ENCODE measurements at regions not wholly inside any gene's neighbourhood (a gene's known extent, or its start where the extent isn't known, plus 50 kb on each side); places are given as distances from the start of the nearest gene placed in this dataset.
"Not testable (repeated sequence)": the region's sequence is repeated elsewhere in the genome, so short reads cannot be mapped to it uniquely, and the experiment has no call there.

DNA sequence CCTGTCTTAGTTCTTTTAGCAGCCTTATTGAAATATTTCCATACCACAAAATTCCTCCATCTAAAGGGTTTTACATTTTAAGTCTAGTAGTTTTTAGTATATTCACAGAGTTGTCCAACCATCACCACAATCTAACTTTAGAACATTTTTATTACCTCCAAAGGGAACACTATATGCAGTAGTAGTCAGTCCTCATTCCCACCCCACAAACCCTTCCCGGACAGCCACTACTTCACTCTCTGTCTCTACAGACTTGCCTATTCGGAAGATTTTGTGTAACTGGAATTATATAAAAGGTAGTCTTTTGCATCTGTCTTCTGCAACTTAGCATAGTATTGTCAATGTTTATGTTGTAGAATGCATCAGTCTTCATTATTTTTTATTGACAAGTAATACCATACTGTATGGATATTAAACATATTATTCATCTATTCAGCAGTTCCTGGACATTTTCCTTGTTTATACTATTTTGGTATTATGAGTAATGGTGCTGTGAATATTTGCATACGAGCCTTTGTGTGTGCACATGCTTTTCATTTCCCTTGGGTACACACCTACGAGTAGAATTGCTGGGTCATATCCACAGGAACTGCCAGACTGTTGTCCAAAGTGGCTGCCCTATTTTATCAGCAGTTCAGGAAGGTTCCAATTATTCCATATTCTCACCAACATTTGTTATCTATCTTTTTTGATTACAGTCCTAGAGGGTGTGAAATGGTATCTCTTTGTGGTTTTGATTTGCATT, 60.9 kb upstream of the LANCL2 start:
- no peak for DNase-seq

DNA sequence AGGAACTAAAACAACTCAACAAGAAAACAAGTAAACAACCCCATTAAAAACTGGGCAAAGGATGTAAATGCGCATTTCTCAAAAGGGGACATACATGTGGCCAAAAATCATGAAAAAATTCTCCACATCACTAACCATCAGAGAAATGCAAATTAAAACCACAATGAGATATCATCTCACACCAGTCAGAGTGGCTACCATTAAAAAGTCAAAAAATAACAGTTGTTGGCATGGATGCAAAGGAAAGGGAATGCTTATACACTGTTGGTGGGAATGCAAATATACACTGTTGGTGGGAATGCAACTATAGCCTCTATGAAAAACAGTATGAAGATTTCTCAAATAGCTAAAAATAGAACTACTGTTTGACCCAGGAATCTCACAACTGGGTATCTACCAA, 60.0 kb upstream of the LANCL2 start:
- DNase-seq = no peak

DNA sequence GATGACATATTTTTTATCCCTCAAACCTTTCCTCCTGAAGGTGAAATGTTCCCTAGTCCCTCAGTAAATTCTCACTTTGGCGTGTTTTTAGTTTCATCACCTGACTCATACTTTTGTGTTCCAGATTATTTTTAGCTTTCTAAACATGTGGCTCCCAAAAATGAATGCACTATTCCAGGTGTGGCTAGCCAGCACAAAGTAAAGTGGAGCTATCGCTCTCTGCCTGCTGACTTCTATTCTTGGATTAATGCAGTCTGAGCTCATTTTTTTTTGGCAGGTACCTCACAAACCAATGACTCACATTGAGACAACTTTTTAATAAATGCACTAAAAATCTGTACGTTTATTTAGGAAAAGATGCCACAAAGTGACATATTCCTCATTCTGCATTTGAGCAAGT, 58.8 kb upstream of the LANCL2 start:
- no peak for DNase-seq

DNA sequence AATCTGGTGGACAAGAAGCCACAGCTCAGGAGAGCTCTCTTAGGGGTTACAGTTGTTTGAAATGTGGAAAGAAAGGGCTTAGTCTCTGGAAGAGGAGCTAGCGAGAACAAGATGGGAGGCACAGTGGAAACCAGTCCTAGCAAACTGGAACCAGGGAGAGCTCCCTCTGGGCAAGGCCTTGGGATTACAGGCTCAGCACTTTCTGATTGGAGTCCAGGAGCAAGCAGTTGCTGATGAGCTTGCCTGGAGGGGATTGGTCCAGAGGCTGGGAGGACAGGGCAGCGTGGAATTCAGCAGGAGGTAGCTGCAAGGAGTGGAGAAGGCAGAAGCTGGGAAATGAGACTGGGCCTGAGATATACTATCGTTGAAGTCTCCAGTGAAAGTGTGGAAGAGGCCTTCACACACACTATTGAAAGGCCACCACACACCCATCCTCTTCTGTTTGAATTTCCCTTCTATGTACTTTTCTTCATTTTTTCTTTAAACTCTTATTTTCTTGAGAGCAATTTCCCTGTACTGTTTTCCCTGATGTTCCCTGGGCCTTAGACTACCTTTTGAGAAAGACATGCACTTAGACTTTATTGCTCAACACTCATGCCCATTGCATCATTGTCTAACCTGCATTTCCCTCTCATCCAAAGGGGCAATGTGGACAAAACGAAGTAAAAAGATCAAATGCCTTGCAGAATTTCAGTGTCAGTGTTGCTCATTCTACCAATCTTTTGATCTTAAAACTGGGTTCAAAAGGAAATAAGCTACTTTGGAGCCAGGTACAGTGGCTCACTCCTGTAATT, 57.8 kb upstream of the LANCL2 start:
- no peak for DNase-seq

DNA sequence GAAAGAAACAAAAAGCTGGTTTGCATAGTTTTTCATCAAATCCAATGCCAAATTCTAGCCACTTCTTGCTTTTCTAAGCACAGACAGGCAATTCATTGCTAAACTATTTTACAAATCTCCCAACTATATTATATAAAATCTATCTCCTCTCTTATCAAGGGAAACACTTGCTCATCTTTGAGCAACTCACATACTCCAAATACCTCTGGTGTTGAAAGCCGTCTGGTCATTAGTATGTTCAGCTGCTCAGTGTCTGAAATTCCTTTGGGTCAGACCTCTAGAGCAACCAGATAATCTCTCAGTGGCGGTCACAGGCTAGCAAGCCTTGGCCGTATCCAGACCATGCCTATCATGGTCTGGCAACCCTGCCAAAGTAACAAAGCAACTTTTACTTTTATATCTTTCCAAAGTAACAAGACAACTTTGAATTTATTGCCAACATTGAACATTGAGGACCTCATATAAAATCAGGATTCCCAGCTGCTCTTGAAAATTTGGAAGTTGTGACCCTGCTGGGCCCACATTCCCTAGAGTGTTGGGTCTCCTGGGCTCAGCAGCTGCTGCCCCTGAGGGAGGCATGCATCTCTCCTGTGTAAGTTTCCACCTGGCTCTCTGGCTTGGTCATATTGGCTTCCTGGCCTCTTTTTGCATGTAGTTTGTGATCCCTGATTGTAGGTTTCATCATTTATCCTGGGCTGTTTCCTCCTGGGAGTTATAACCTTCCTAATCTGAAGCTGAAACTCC, 56.8 kb upstream of the LANCL2 start:
- no peak for DNase-seq

DNA sequence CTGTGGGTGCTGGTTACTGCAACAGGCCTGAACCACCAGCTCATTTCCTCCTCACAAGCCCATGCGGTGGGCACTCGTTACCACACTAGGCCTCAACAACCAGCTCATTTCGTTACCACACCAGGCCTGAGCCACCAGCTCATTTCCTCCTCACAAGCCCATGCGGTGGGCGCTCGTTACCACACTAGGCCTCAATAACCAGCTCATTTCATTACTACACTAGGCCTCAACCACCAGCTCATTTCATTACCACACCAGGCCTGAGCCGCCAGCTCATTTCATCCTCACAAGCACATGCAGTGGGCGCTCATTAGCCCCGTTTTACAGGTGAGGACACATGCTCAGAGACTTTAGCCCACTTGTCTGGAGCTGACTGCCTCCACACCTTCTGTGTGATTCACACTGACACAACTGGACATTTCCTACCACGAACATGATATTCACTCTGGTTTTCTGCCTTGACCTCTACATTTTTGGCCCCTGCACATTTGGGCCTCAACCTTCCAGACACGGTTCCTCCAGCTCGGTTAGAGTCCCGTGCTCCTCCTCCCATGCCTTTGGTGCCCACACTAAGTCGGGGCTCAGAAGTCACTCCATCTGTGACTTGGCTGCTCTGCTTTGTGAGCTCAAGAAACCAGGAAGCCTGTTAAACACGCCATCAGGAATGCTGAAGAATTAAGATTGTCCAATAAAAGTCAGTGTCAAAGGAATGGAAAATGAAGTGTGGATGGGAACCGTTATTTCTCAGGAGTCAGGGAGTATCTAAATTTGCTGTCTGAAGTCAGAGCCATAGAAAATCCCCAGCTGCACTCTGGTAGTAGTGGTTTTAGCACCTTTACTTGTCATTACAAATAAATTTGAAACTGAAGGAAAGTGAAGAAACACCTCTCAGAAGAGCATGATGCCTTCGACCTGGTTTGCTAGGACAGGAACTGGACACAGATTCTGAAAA, 55.8 kb upstream of the LANCL2 start:
- no peak for DNase-seq

DNA sequence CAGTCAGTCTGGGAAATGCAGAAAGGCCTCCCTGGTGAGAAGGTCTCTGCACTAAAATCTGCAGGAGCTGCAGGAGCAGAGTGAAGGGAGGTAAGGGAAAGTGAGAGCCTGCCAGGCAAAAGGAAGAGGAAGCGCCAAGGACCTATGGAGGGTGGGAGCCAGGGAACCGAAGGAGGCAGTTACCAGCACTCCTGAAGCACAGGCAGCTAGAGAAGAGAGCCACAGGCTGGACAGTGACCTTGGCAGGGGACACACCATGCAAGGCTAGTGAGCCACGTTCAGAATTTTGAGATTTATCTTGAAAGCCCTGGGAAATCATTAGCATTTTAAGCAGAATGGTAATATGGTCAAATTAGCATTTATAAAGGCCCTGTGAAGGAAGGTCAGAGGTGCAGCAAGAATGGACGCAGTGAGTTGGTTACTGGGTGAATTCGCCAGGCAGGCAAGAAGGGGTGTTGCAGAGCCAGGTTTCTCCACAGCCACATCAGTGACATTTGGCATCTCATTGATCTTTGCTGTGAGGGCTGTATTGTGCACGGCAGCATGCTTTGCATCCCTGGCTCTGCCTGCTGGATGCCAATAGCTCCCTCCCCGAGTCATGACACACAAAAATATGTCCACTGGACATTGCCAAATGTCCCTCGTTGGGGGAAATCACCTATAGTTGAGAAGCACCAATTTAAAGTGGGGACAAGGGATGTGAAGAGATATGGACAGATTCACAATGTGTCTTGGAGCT, 54.7 kb upstream of the LANCL2 start:
- no peak for DNase-seq

DNA sequence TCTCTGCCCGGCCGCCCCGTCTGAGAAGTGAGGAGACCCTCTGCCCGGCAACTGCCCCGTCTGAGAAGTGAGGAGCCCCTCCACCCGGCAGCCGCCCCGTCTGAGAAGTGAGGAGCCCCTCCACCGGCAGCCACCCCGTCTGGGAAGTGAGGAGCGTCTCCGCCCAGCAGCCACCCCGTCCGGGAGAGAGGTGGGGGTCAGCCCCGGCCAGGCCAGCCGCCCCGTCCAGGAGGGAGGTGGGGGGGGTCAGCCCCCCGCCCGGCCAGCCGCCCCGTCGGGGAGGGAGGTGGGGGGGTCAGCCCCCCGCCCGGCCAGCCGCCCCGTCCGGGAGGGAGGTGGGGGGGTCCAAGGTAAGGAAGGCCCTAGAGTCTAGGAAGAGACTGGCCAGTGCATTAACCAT, 53.2 kb upstream of the LANCL2 start:
- DNase-seq = not testable (repeated sequence)

DNA sequence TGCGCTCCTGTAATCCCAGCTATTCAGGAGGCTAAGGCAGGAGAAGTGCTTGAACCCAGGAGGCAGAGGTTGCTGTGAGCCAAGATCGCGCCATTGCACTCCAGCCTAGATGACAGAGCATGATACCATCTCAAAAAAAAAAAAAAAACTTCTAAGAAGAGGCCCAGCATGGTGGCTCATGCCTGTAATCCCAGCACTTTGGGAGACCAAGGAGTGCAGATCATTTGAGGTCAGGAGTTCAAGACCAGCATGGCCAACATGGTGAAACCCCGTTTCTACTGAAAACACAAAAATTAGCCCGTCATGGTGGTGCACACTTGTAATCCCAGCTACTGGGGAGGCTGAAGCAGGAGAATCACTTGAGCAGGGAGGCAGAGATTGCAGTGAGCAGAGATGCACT, 51.5 kb upstream of the LANCL2 start:
- not testable (repeated sequence) for DNase-seq

DNA sequence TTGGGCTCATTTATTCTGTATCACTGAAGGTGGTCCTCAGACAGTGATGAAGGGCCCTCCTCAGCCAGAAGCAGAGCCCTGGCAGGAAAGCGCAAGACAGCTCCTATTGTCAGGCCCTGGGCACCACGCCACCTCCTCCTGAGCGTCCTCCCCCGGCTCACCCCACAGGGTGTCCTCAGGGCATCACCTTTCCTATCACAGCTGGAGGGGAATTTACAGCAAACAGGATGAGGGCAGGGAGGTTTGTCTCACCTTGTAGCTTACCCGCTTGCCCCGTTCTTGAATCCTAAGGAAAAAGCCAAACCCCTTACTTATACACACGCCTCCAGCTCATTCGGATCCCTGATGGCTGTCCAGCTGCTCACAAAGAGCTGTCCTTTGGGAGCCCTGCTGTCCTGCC, 50.2 kb upstream of the LANCL2 start:
- no peak for DNase-seq

All from NCI-H1105 treated with DMSO at 0.1 percent for 48 hours (cell line).